Hematopoietic multipotent progenitor cell (in vitro differentiated cells): ENCODE measurements at regions not wholly inside any gene's neighbourhood (a gene's known extent, or its start where the extent isn't known, plus 50 kb on each side); places are given as distances from the start of the nearest gene placed in this dataset.
"Not testable (repeated sequence)": the region's sequence is repeated elsewhere in the genome, so short reads cannot be mapped to it uniquely, and the experiment has no call there.

Experiments used
- DNase-seq, 3 donors: peaks; one replicate each; pipeline ENCODE4 v3.0.0-alpha.2; 2011 to 2015; ENCODE audit warnings: low read depth in 2 of 3, low spot score in 2 of 3

GRCh38 chr5:124623265-124623664, 123.2 kb downstream of the ZNF608 start:
- DNase-seq = no peak

- no peak for DNase-seq
Observed at GRCh38 chr5:124622851-124623250, 123.6 kb downstream of the ZNF608 start.

GRCh38 chr5:124621279-124621678, 125.2 kb downstream of the ZNF608 start:
- no peak for DNase-seq

- no peak for DNase-seq
Observed at GRCh38 chr5:124620743-124621142, 125.7 kb downstream of the ZNF608 start.

GRCh38 chr5:124619121-124619520, 127.3 kb downstream of the ZNF608 start:
- DNase-seq = no peak

GRCh38 chr5:124617787-124618186, 128.7 kb downstream of the ZNF608 start:
- DNase-seq = no peak

GRCh38 chr5:124614836-124615385, 131.5 kb downstream of the ZNF608 start:
- no peak for DNase-seq

GRCh38 chr5:124614105-124614504, 132.3 kb downstream of the ZNF608 start:
- DNase-seq = no peak

GRCh38 chr5:124613273-124613953, 133.0 kb downstream of the ZNF608 start:
- DNase-seq = no peak

GRCh38 chr5:124612023-124612422, 134.4 kb downstream of the ZNF608 start:
- DNase-seq = no peak

- DNase-seq = not testable (repeated sequence)
Observed at GRCh38 chr5:124611262-124611661, 135.2 kb downstream of the ZNF608 start.

- DNase-seq = not testable (repeated sequence)
Observed at GRCh38 chr5:124609685-124610084, 136.8 kb downstream of the ZNF608 start.

GRCh38 chr5:124606543-124606942, 139.9 kb downstream of the ZNF608 start:
- no peak for DNase-seq

- DNase-seq = no peak
Observed at GRCh38 chr5:124606093-124606492, 140.3 kb downstream of the ZNF608 start.

GRCh38 chr5:124605541-124605940, 140.9 kb downstream of the ZNF608 start:
- no peak for DNase-seq

GRCh38 chr5:124604419-124604818, 142.0 kb downstream of the ZNF608 start:
- no peak for DNase-seq

- no peak for DNase-seq
Observed at GRCh38 chr5:124602925-124603650, 143.4 kb downstream of the ZNF608 start.

GRCh38 chr5:124599028-124599973, 147.1 kb downstream of the ZNF608 start:
- peak in 1 of 3 donors; percentile 80 for DNase-seq

- DNase-seq = peak in 1 of 3 donors; percentile 39
Observed at GRCh38 chr5:124596595-124597421, 149.6 kb downstream of the ZNF608 start.

- no peak for DNase-seq
Observed at GRCh38 chr5:124593952-124594351, 152.5 kb downstream of the ZNF608 start.
